RWPE1 (cell line): ENCODE measurements at regions not wholly inside any gene's neighbourhood (a gene's known extent, or its start where the extent isn't known, plus 50 kb on each side); places are given as distances from the start of the nearest gene placed in this dataset.

Experiments used
- CTCF ChIA-PET: fragments of 350-600 bp; sonication (Branson Sonifier 250); formaldehyde crosslinking; extraction: SDS; loops from one replicate; lab custom pipeline; 2021; lab: Yijun Ruan, JAX
- POLR2A ChIA-PET: fragments of 400-600 bp; formaldehyde crosslinking; extraction: SDS; loops from one replicate; lab custom pipeline; 2020; ENCODE audit warnings: antibody characterized with exemption; ENCODE audit not compliant: low non-redundant PET; lab: Yijun Ruan, JAX
- DNase-seq: peaks from one replicate; pipeline ENCODE4 v3.0.0; 2012; ENCODE audit warnings: low spot score
- H3K27ac ChIP-seq: fragments of 450-650 bp; 2 replicates; pipeline ENCODE4 v1.5.1; 2017
- CTCF ChIP-seq: fragments of 450-650 bp; conservative IDR thresholded peaks from 2 replicates; pipeline ENCODE4 v1.5.1; 2017; ENCODE audit warnings: low read depth, mild to moderate bottlenecking

- POLR2A ChIA-PET, result no interaction called here
- CTCF ChIA-PET, result interaction anchor here (0.7 to 1.0 kb wide), 2 partner anchors 594 to 1104 kb away, joined by 3 read pairs; no protein-coding TSS in a partner anchor
- TF ChIP-seq CTCF, result no peak
- no peak overlapping the region for H3K27ac ChIP-seq
- DNase-seq, result no peak
Observed at GRCh38 chr14:61219256-61219655, 61.9 kb downstream of the TMEM30B start.

- POLR2A ChIA-PET, result no interaction called here
Observed at GRCh38 chr14:61218767-61219166, 62.4 kb downstream of the TMEM30B start.

DNA sequence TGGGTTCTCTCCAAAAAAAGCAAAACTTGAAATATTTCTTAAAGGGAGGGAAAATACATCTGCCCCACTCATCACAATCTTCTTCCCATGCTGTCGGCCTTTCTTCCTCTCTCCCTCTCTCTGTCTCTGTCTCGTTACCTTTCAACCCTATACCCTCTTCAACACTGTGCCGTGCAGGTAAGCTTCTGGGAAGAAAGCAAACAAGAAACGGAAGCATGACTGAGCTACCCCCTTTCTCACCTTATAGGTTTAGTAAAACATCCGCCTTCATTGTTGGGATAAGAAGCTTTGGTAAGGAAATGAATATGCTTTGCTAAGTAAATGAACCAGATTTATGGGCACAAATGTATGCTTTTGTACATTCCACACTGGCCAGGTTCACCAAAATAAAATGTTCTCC lies 63.0 kb downstream of the TMEM30B start:
- POLR2A ChIA-PET, result interaction anchor here (0.6 kb wide), 1 partner anchor 513 kb away, joined by 11 read pairs; no protein-coding TSS in a partner anchor
- CTCF ChIA-PET, result interaction anchor here (0.6 to 1.0 kb wide), 3 partner anchors 9 to 620 kb away, joined by 3 read pairs; no protein-coding TSS in a partner anchor

More at GRCh38 chr14:61218767-61219166, 62.4 kb downstream of the TMEM30B start:
- H3K27ac ChIP-seq, result no peak overlapping the region
- CTCF ChIA-PET, result interaction anchor here (0.6 to 1.0 kb wide), 3 partner anchors 594 to 1103 kb away, joined by 3 read pairs; no protein-coding TSS in a partner anchor
- DNase-seq, result no peak
- TF ChIP-seq CTCF, result no peak

DNA sequence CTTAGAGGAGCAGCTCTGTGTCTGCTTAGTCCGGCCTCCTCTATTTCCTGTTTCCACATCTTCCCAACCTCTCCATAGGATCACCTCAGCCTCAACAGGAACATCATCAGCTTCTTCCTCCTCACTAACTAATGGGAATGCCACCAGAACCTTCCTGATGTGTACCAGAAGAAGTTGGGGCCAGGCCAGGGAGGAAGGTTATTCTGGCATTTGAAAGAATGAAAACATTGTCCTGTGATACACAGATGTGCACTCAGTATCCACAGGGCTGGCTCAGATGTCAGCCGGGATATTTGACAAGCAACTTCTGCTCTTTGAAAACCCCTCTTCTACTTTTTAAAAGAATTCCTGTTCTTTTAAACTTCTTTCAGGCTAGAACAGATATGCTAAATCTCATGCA lies 63.6 kb downstream of the TMEM30B start:
- CTCF ChIA-PET, result interaction anchor here (0.5 to 0.8 kb wide), 3 partner anchors 8 to 255 kb away, joined by 3 read pairs; no protein-coding TSS in a partner anchor
- POLR2A ChIA-PET, result no interaction called here
- TF ChIP-seq CTCF, result no peak
- DNase-seq, result no peak
- no peak overlapping the region for H3K27ac ChIP-seq

More for the DNA sequence above, 63.0 kb downstream of the TMEM30B start:
- no peak overlapping the region for H3K27ac ChIP-seq
- no peak for TF ChIP-seq CTCF
- DNase-seq, result no peak

GRCh38 chr14:61215222-61216020 lies 65.7 kb downstream of the TMEM30B start:
- POLR2A ChIA-PET, result no interaction called here
- no peak overlapping the region for H3K27ac ChIP-seq
- no peak for DNase-seq
- TF ChIP-seq CTCF, result no peak
- CTCF ChIA-PET, result interaction anchor here (0.6 kb wide), 1 partner anchor 31 kb away, joined by 5 read pairs; no protein-coding TSS in a partner anchor

- no peak for TF ChIP-seq CTCF
- ChIA-PET POLR2A (no interaction called here), CTCF (no interaction called here)
- H3K27ac ChIP-seq, result no peak overlapping the region
- no peak for DNase-seq
Observed at GRCh38 chr14:61213920-61214319, 67.2 kb downstream of the TMEM30B start.
